LNCaP clone FGC (cell line): ENCODE measurements at regions not wholly inside any gene's neighbourhood (a gene's known extent, or its start where the extent isn't known, plus 50 kb on each side); places are given as distances from the start of the nearest gene placed in this dataset.

ENCODE experiments used
- DNase-seq: peaks from one replicate; pipeline ENCODE4 v3.0.0-alpha.2; 2011; ENCODE audit warnings: low read depth
- H3K4me3 ChIP-seq: 2 replicates; pipeline ENCODE4 v1.5.1; 2011; ENCODE audit warnings: mild to moderate bottlenecking, low read depth, low read length, control low read depth
- CTCF ChIP-seq: IDR thresholded peaks from 2 replicates; pipeline ENCODE4 v1.5.1; 2012; ENCODE audit warnings: mild to moderate bottlenecking; ENCODE audit not compliant: control insufficient read depth, insufficient read depth; ENCODE audit errors: extremely low read depth

GRCh38 chr5:91910655-91911054 is 527.5 kb upstream of the ARRDC3 start:
- no peak for DNase-seq
- H3K4me3 ChIP-seq: no peak overlapping the region
- TF ChIP-seq CTCF: no peak

- no peak for DNase-seq
- H3K4me3 ChIP-seq: no peak overlapping the region
- no peak for TF ChIP-seq CTCF
Measured at GRCh38 chr5:91910247-91910646, 527.1 kb upstream of the ARRDC3 start.

- no peak for TF ChIP-seq CTCF
- DNase-seq: no peak
- no peak overlapping the region for H3K4me3 ChIP-seq
Measured at GRCh38 chr5:91906494-91906893, 523.4 kb upstream of the ARRDC3 start.

GRCh38 chr5:91906027-91906426 is 522.9 kb upstream of the ARRDC3 start:
- no peak for DNase-seq
- H3K4me3 ChIP-seq: no peak overlapping the region
- no peak for TF ChIP-seq CTCF

- TF ChIP-seq CTCF: no peak
- H3K4me3 ChIP-seq: no peak overlapping the region
- DNase-seq: no peak
Measured at GRCh38 chr5:91898898-91899297, 515.8 kb upstream of the ARRDC3 start.

GRCh38 chr5:91898019-91898418 is 514.9 kb upstream of the ARRDC3 start:
- no peak for DNase-seq
- no peak overlapping the region for H3K4me3 ChIP-seq
- no peak for TF ChIP-seq CTCF

GRCh38 chr5:91888810-91889209 is 505.7 kb upstream of the ARRDC3 start:
- no peak overlapping the region for H3K4me3 ChIP-seq
- no peak for DNase-seq
- TF ChIP-seq CTCF: no peak
